ENCODE measurements at regions not wholly inside any gene's neighbourhood (a gene's known extent, or its start where the extent isn't known, plus 50 kb on each side); places are given as distances from the start of the nearest gene placed in this dataset.
A peak's percentile ranks its signal among the peaks of the same experiment; 100 is the strongest.
"Not testable (repeated sequence)": the region's sequence is repeated elsewhere in the genome, so short reads cannot be mapped to it uniquely, and the experiment has no call there.

DNA sequence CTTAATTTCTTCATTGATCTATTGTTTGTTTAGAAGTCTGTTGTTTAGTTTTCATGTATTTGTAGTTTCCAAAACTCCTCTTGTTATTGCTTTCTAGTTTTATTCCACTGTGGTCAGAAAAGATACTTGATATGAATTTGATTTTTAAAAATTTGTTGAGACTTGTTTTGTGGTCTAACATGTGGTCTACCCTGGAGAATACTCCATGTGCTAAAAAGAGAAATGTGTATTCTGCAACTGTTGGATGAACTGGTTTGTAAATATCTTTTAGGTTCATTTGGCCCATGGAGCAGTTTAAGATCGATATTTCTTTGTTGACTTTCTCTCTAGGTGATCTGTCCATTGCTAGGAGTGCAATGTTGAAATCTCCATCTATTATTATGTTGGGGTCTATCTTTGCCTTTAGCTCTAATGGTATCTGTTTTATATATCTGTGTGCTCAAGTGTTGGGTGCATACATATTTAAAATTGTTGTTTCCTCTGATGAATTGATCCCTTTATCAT is 150.6 kb upstream of the ATP10B start:
- no peak overlapping the region for H3K4me3 ChIP-seq (ENCODE audit: low read depth, low read length)
- TF ChIP-seq, protein P1, sequence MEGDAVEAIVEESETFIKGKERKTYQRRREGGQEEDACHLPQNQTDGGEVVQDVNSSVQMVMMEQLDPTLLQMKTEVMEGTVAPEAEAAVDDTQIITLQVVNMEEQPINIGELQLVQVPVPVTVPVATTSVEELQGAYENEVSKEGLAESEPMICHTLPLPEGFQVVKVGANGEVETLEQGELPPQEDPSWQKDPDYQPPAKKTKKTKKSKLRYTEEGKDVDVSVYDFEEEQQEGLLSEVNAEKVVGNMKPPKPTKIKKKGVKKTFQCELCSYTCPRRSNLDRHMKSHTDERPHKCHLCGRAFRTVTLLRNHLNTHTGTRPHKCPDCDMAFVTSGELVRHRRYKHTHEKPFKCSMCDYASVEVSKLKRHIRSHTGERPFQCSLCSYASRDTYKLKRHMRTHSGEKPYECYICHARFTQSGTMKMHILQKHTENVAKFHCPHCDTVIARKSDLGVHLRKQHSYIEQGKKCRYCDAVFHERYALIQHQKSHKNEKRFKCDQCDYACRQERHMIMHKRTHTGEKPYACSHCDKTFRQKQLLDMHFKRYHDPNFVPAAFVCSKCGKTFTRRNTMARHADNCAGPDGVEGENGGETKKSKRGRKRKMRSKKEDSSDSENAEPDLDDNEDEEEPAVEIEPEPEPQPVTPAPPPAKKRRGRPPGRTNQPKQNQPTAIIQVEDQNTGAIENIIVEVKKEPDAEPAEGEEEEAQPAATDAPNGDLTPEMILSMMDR (conservative IDR thresholded peaks at IDR 0.05; ENCODE audit: low read depth, low read length), result no peak
- no peak for DNase-seq (ENCODE audit: low read depth)

- no peak overlapping the region for H3K4me3 ChIP-seq (ENCODE audit: low read depth, low read length)
- TF ChIP-seq, protein P1 (conservative IDR thresholded peaks at IDR 0.05; ENCODE audit: low read depth, low read length), result no peak
- DNase-seq (ENCODE audit: low read depth), result no peak
Observed at GRCh38 chr5:161001604-161002003, 149.6 kb upstream of the ATP10B start.

DNA sequence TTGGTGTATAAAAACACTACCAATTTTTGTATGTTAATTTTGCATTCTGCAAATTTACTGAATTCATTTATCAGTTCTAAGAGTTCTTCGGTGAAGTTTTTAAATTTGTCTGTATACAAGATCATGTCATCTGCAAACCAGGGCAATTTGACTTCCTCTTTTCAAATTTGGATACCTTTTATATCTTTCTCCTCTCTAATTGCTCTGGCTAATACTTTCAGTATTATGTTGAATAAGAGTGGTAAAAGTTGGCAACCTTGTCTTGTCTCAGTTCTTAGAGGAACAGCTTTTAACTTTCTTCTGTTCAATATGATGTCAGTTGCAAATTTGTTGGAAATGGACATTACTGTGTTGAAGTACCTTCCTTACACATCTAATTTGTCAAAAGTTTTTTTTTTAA is 149.1 kb upstream of the ATP10B start:
- H3K4me3 ChIP-seq (ENCODE audit: low read depth, low read length); DNase-seq (ENCODE audit: low read depth): not testable (repeated sequence)

GRCh38 chr5:160991205-160991604 is 139.2 kb upstream of the ATP10B start:
- DNase-seq (ENCODE audit: low read depth), result no peak
- no peak overlapping the region for H3K4me3 ChIP-seq (ENCODE audit: low read depth, low read length)
- TF ChIP-seq, protein P1 (conservative IDR thresholded peaks at IDR 0.05; ENCODE audit: low read depth, low read length), result no peak

DNA sequence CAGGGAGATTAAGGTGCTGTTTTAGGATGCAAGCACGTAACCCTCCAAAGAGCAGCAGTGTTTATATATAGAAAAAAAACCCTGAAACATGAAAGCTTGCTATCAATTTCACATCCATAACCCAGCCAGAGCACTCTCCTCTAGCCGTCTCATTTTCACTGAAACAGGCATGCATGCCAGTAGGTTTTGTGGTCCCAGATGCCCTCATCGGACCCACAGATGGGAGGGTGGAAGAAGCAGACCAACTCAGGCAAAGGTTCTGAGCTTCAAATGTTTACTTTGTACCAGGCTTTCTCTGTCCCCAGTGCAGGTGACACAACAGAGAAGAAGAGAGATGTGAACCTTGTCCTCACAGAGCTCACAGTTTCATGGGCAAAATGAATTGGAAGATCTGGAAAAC is 127.4 kb upstream of the ATP10B start:
- H3K4me3 ChIP-seq (ENCODE audit: low read depth, low read length), result no peak overlapping the region
- no peak for DNase-seq (ENCODE audit: low read depth)
- TF ChIP-seq, protein P1 (conservative IDR thresholded peaks at IDR 0.05; ENCODE audit: low read depth, low read length), result no peak

DNA sequence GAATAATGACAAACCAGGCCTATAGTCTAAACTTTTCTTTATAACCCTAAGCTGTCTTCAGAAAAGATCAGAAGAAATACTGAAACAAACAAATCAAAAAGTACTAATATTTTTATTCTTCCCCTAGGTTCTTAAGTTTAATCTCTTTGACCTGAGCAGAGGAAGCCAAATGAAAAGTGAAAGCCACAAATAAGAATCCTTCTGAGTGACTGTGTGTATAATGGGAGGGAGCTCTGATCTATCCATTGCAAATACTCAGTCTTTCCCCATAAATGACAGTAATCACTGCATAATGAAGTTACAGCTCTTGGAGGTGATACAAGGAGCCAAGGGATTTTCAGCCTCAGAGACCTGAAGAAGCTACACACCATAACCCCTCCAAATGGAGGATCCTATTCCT is 126.9 kb upstream of the ATP10B start:
- TF ChIP-seq, protein P1 (conservative IDR thresholded peaks at IDR 0.05; ENCODE audit: low read depth, low read length), result no peak
- DNase-seq (ENCODE audit: low read depth), result no peak

DNA sequence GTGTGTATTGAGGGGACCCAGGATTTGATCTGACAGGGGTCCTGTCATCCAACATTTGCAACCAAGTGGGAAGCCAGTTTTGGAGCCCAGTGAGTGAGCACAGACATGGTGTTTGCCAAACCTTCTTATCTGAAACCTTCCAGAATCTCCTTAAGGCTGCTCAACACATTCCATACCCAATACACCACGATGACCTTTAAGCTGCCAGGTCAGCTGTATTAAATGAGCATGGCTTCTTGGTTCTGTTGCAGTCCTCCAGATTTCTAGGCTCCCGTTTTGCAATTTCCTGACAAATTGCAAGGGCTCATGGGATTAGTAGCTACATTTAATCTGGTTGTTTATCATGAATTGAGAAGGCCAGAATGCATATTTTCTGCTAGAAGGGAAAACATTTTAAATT is 124.2 kb upstream of the ATP10B start:
- TF ChIP-seq, protein P1 (conservative IDR thresholded peaks at IDR 0.05; ENCODE audit: low read depth, low read length), result no peak
- peak; percentile 2 for DNase-seq (ENCODE audit: low read depth)
- no peak overlapping the region for H3K4me3 ChIP-seq (ENCODE audit: low read depth, low read length)

More for the DNA sequence above, 126.9 kb upstream of the ATP10B start:
- no peak overlapping the region for H3K4me3 ChIP-seq (ENCODE audit: low read depth, low read length)

Measured in choroid plexus epithelial cell (primary cell).